Panc1 (cell line): ENCODE measurements at regions not wholly inside any gene's neighbourhood (a gene's known extent, or its start where the extent isn't known, plus 50 kb on each side); places are given as distances from the start of the nearest gene placed in this dataset.

ENCODE experiments used
- ATAC-seq: fragments of 200-7000 bp; cut with Tn5 transposase; 2 replicates; pipeline ENCODE4 v1.9.1; 2020; ENCODE audit warnings: mild to moderate bottlenecking, moderate library complexity
- BruUV-seq: library from RNA; stranded (reverse); fragments of 400-500 nt; replicated peaks from 2 replicates; lab custom pipeline; 2021; lab: Mats Ljungman, UMichigan
- CTCF ChIA-PET: fragments of 300-600 bp; sonication (Branson Sonifier 250); formaldehyde crosslinking; loops from one replicate; lab custom pipeline; 2022; ENCODE audit warnings: antibody characterized with exemption; lab: Charles Lee
- POLR2A ChIA-PET: fragments of 300-600 bp; sonication (Branson Sonifier 250); formaldehyde crosslinking; loops from one replicate; lab custom pipeline; 2022; ENCODE audit warnings: antibody characterized with exemption; lab: Charles Lee
- DNase-seq: peaks from one replicate; pipeline ENCODE4 v3.0.0-alpha.2; 2010; ENCODE audit warnings: low read depth, low spot score
- H3K27ac ChIP-seq: 2 replicates; pipeline ENCODE4 v1.5.1; 2011; ENCODE audit warnings: mild to moderate bottlenecking, low read length, inconsistent platforms
- H3K27me3 ChIP-seq: fragments of 200-500 bp; sonication (Bioruptor generic); 2 replicates; pipeline ENCODE4 v1.6.0; 2014; ENCODE audit warnings: low read length, inconsistent platforms; ENCODE audit not compliant: control insufficient read depth, insufficient read depth
- H3K36me3 ChIP-seq: fragments of 200-500 bp; sonication (Bioruptor generic); 2 replicates; pipeline ENCODE4 v1.5.1; 2014; ENCODE audit warnings: inconsistent platforms, mild to moderate bottlenecking, low read length, moderate library complexity; ENCODE audit not compliant: control insufficient read depth, insufficient read depth
- H3K4me1 ChIP-seq: 2 replicates; pipeline ENCODE4 v1.5.1; 2011; ENCODE audit warnings: inconsistent platforms, mild to moderate bottlenecking, low read length, moderate library complexity; ENCODE audit not compliant: control insufficient read depth, insufficient read depth
- H3K4me3 ChIP-seq, 2 experiments: 2 replicates each; pipeline ENCODE4 v1.5.1; 2011 to 2012; ENCODE audit warnings: low read depth in 2 of 2, low read length in 2 of 2, mild to moderate bottlenecking in 2 of 2, inconsistent platforms in 1 of 2, moderate library complexity in 1 of 2
- H3K9me3 ChIP-seq: fragments of 200-500 bp; sonication (Bioruptor generic); 2 replicates; pipeline ENCODE4 v1.5.1; 2014; ENCODE audit warnings: low read depth, mild to moderate bottlenecking, inconsistent platforms, low read length, moderate library complexity; ENCODE audit not compliant: control insufficient read depth, insufficient read depth
- CTCF ChIP-seq: fragments of 450-650 bp; IDR thresholded peaks from 2 replicates; pipeline ENCODE4 v1.5.1; 2017; ENCODE audit warnings: mild to moderate bottlenecking
- POLR2AphosphoS5 ChIP-seq: IDR thresholded peaks from 2 replicates; pipeline ENCODE4 v1.6.1; 2012; ENCODE audit warnings: mild to moderate bottlenecking, low read depth, low read length, moderate library complexity
- REST ChIP-seq, 2 experiments: IDR thresholded peaks; 2 replicates each; pipeline ENCODE4 v1.6.1; 2011 to 2012; ENCODE audit warnings: low read depth in 2 of 2, control low read depth in 1 of 2, low read length in 1 of 2, mild to moderate bottlenecking in 1 of 2, moderate library complexity in 1 of 2; ENCODE audit not compliant: insufficient read depth in 1 of 2
- SIN3A ChIP-seq: IDR thresholded peaks from 2 replicates; pipeline ENCODE4 v1.6.1; 2012; ENCODE audit warnings: low read depth, mild to moderate bottlenecking, low read length, moderate library complexity, borderline replicate concordance; ENCODE audit not compliant: insufficient read depth
- TCF7L2 ChIP-seq: IDR thresholded peaks from 2 replicates; pipeline ENCODE4 v1.6.1; 2011; ENCODE audit warnings: mild to moderate bottlenecking, low read depth, low read length, inconsistent platforms
- in situ Hi-C: cut with HindIII; loops from 2 replicates; pipeline ENCODE4 v1.10.0; 2016; ENCODE audit warnings: low sequenced_read_pairs, low pct_unique_long_range_greater_than_20kb
- intact Hi-C: fragments of 100-400 bp; cut with micrococcal nuclease; formaldehyde crosslinking; loops from one replicate; pipeline ENCODE4 v1.10.0; 2022; ENCODE audit not compliant: unreplicated experiment

DNA sequence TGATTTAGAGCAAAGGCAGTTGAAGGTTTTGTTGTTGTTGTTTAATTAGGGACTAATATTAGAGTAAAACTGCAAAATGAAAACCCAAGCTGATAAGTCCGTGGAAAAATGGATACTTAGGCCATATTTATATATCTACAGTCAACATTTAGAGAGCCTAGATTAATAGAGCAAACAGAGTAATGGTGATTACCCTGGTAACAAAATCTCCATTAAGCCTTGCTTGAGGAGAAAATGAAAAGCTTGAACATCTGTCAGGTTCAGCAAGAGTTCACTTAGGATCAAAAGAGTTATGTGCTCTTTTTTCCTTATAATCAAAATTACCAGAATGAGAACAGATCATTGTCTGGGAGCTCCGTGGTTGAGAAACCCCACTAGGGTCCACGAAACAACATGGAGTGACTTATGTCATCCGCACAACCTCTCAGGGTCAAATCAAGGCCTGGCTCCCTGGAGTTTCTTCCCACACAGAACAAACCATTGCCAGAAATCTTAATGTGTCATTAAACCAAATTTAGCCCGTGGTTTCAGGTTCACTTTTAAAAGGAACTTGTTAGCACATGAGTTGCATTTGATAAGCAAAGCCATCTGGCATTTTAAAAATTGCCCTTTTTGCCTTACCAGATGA lies 381.2 kb downstream of the GABRB3 start:
- Histone ChIP-seq H3K27ac (no peak overlapping the region), H3K36me3 (no peaks in the 10 kb centered on the region), H3K4me1 (no peaks in the 10 kb centered on the region), H3K9me3 (no peaks in the 10 kb centered on the region), H3K27me3 (no peaks in the 10 kb centered on the region), H3K4me3 (no peak overlapping the region)
- intact Hi-C loops (no loop called here), in situ Hi-C loops (no loop called here)
- ChIA-PET POLR2A (no interaction called here), CTCF (no interaction called here)
- TF ChIP-seq CTCF (no peak), TCF7L2 (no peak)
- no TSS peak for BruUV-seq
- DNase-seq = no peak
- no peak for ATAC-seq

DNA sequence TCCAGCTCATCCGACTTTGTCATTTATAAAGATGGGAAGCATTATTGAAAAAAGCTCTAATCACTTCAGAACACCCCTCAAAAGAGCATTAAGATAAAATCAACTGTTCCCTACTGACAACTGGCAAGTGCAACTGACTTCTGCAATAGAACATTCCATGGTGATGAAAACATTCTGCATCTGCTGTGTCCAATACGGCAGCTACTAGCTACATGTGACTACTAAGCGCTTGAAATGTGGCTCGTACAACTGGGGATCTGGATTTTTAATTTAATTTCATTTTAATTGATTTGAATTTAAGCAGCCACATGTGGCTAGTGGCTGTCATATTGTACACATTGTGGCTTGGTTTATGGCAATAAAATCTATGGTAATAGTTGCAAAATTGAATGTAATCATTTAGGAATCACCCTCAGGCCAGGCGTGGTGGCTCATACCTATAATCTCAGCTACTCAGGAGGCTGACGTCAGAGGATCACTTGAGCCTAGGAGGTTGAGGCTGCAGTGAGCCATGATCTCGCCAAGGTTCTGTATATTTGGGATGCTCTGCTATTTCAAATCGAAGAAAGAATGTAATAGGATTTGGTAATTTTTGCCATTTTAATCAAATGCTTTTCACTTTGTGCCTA lies 390.3 kb downstream of the GABRB3 start:
- in situ Hi-C loops (no loop called here), intact Hi-C loops (no loop called here)
- ChIA-PET POLR2A (no interaction called here), CTCF (no interaction called here)
- no peaks in the 10 kb centered on the region for H3K9me3 ChIP-seq
- BruUV-seq = no TSS peak
- H3K4me3 ChIP-seq = no peak overlapping the region
- no peak overlapping the region for H3K27ac ChIP-seq
- TF ChIP-seq POLR2AphosphoS5 (no peak), SIN3A (no peak), CTCF (no peak), REST (IDR thresholded peaks at IDR 0.05; ENCODE audit: insufficient read depth in 1 of 2, low read depth in 2 of 2, low read length in 1 of 2) (no peak), TCF7L2 (no peak)
- H3K36me3 ChIP-seq = no peaks in the 10 kb centered on the region
- ATAC-seq = no peak
- H3K4me1 ChIP-seq = no peaks in the 10 kb centered on the region
- no peak for DNase-seq
- H3K27me3 ChIP-seq = no peaks in the 10 kb centered on the region
